ENCODE measurements at regions not wholly inside any gene's neighbourhood (a gene's known extent, or its start where the extent isn't known, plus 50 kb on each side); places are given as distances from the start of the nearest gene placed in this dataset.

DNA sequence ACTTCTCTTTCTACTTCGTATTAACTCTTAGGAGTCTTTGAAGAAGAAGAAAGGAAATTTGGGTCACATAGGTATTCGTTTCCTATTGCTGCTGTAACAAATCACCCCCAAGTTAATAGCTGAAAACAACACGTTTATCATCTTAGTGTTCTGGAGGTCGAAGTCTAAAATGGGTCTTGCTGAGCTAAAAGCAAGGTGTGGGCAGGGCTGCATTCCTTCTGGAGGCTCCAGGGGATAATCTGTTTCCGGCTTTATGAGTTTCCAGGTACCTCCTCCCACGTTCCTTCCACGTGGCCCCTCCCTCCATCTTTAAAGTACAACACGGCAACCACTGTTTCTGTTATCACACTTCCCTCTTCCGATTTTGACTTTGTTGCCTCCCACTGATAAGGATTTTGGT, 233.5 kb upstream of the RBBP8 start:
- 71 to 79% methylated on average over 9 of the region's 9 CpGs for WGBS, 2 donors
- Histone ChIP-seq H3K27me3 (no peaks in the 10 kb centered on the region), H3K27ac (no peak overlapping the region), H3K36me3 (no peaks in the 10 kb centered on the region), H3K9me3 (no peaks in the 10 kb centered on the region), H3K4me1 (peaks cover 0 to 14% (median 2%) of the 10 kb centered on the region in 3 donors), H3K4me3 (no peak overlapping the region)
- TF ChIP-seq CTCF (IDR thresholded peaks at IDR 0.05) (no peak), POLR2A (IDR thresholded peaks at IDR 0.05) (no peak)
- intact Hi-C loops (cut with DNase I), result no loop called here
- DNase-seq, result no peak

DNA sequence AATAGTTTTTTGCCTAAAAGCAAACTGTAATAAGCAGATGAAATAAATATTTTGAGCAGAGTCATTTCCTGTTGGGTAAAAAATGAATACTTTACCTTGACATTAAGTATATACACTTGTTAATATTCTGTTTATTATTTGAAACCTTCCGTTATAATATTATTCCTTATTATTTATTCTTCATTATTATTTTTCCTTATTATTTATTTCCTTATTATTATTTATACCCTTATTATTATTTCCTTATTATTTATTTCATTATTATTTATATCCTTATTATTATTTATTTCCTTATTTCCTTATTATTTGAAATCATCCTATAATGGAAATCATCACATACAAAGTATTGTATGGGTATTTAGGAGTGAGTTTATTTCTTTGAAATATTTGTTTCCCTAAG, 232.2 kb upstream of the RBBP8 start:
- DNase-seq, result no peak
- Histone ChIP-seq H3K9me3 (no peaks in the 10 kb centered on the region), H3K4me3 (no peak overlapping the region), H3K36me3 (no peaks in the 10 kb centered on the region), H3K4me1 (peaks cover 0 to 1% (median under 1%) of the 10 kb centered on the region in 3 donors), H3K27me3 (no peaks in the 10 kb centered on the region), H3K27ac (no peak overlapping the region)
- 89 to 100% methylated on average over 1 of the region's 1 CpG for WGBS, 2 donors
- intact Hi-C loops (cut with DNase I), result no loop called here
- TF ChIP-seq POLR2A (IDR thresholded peaks at IDR 0.05), result no peak
- no peak for TF ChIP-seq CTCF (IDR thresholded peaks at IDR 0.05)

DNA sequence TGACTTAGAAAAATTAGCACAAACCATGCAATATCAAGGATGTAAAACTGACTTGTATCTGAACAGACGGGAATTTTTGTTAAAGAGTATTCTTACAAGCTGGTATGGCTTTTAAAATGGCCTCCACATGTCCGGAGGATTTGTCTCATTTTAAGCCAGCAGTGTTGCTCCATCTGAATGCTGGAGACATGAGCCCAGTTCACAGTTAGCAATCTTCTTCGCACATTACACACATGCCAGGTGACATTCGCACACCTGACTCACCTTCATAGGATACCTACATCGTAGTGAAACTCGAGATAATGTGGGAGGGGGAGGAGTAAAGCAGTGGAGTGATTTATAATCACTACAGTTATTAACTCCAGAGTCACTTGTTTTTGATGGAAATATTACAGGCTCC, 231.8 kb upstream of the RBBP8 start:
- intact Hi-C loops (cut with DNase I), result no loop called here
- no peaks in the 10 kb centered on the region for H3K36me3 ChIP-seq
- no peaks in the 10 kb centered on the region for H3K9me3 ChIP-seq
- no peaks in the 10 kb centered on the region for H3K4me1 ChIP-seq
- H3K27ac ChIP-seq, result no peak overlapping the region
- WGBS, 2 donors, result 84% methylated on average over 6 of the region's 6 CpGs
- H3K4me3 ChIP-seq, result no peak overlapping the region
- TF ChIP-seq CTCF (IDR thresholded peaks at IDR 0.05) (no peak), POLR2A (IDR thresholded peaks at IDR 0.05) (no peak)
- DNase-seq, result no peak
- no peaks in the 10 kb centered on the region for H3K27me3 ChIP-seq

- no peak for DNase-seq
- H3K27ac ChIP-seq, result no peak overlapping the region
- WGBS, 2 donors, result 86 to 88% methylated on average over 4 of the region's 4 CpGs
Measured at GRCh38 chr18:22701795-22702194, 231.3 kb upstream of the RBBP8 start.

GRCh38 chr18:22702806-22703205, 230.3 kb upstream of the RBBP8 start:
- TF ChIP-seq CTCF (IDR thresholded peaks at IDR 0.05) (no peak), POLR2A (IDR thresholded peaks at IDR 0.05) (no peak)
- Histone ChIP-seq H3K27me3 (no peaks in the 10 kb centered on the region), H3K9me3 (no peaks in the 10 kb centered on the region), H3K4me3 (no peak overlapping the region), H3K36me3 (no peaks in the 10 kb centered on the region), H3K4me1 (no peaks in the 10 kb centered on the region), H3K27ac (no peak overlapping the region)
- DNase-seq, result no peak
- intact Hi-C loops (cut with DNase I), result no loop called here
- WGBS, 2 donors, result 73 to 84% methylated on average over 3 of the region's 3 CpGs

More at GRCh38 chr18:22701795-22702194, 231.3 kb upstream of the RBBP8 start:
- no peaks in the 10 kb centered on the region for H3K27me3 ChIP-seq
- no peak overlapping the region for H3K4me3 ChIP-seq
- intact Hi-C loops (cut with DNase I), result no loop called here
- no peak for TF ChIP-seq POLR2A (IDR thresholded peaks at IDR 0.05)
- TF ChIP-seq CTCF (IDR thresholded peaks at IDR 0.05), result no peak
- H3K9me3 ChIP-seq, result no peaks in the 10 kb centered on the region
- no peaks in the 10 kb centered on the region for H3K36me3 ChIP-seq
- H3K4me1 ChIP-seq, result no peaks in the 10 kb centered on the region

Measured in esophagus squamous epithelium (tissue), 5 donors.